8988T (cell line): ENCODE measurements at regions not wholly inside any gene's neighbourhood (a gene's known extent, or its start where the extent isn't known, plus 50 kb on each side); places are given as distances from the start of the nearest gene placed in this dataset.
"Not testable (repeated sequence)": the region's sequence is repeated elsewhere in the genome, so short reads cannot be mapped to it uniquely, and the experiment has no call there.

ENCODE experiments used
- DNase-seq: peaks from one replicate; pipeline ENCODE4 v3.0.0; 2011

GRCh38 chr21:15442743-15443469, 286.9 kb upstream of the USP25 start:
- no peak for DNase-seq

GRCh38 chr21:15443740-15444117, 286.1 kb upstream of the USP25 start:
- DNase-seq, result no peak

GRCh38 chr21:15444118-15444960, 285.4 kb upstream of the USP25 start:
- no peak for DNase-seq

- no peak for DNase-seq
Observed at GRCh38 chr21:15445327-15445726, 284.5 kb upstream of the USP25 start.

GRCh38 chr21:15446223-15446622, 283.6 kb upstream of the USP25 start:
- DNase-seq, result no peak

GRCh38 chr21:15449556-15449955, 280.2 kb upstream of the USP25 start:
- no peak for DNase-seq

- DNase-seq, result no peak
Observed at GRCh38 chr21:15453261-15453660, 276.5 kb upstream of the USP25 start.

- DNase-seq, result not testable (repeated sequence)
Observed at GRCh38 chr21:15453785-15454184, 276.0 kb upstream of the USP25 start.

- not testable (repeated sequence) for DNase-seq
Observed at GRCh38 chr21:15454931-15455330, 274.9 kb upstream of the USP25 start.

- no peak for DNase-seq
Observed at GRCh38 chr21:15455819-15456462, 273.8 kb upstream of the USP25 start.

GRCh38 chr21:15457965-15458364, 271.8 kb upstream of the USP25 start:
- DNase-seq, result no peak

- DNase-seq, result no peak
Observed at GRCh38 chr21:15462092-15462491, 267.7 kb upstream of the USP25 start.

GRCh38 chr21:15466329-15466728, 263.5 kb upstream of the USP25 start:
- DNase-seq, result no peak

GRCh38 chr21:15468368-15468767, 261.4 kb upstream of the USP25 start:
- DNase-seq, result no peak

GRCh38 chr21:15472108-15473040, 257.4 kb upstream of the USP25 start:
- no peak for DNase-seq

- DNase-seq, result not testable (repeated sequence)
Observed at GRCh38 chr21:15477773-15478172, 252.0 kb upstream of the USP25 start.

GRCh38 chr21:15480160-15480559, 249.6 kb upstream of the USP25 start:
- no peak for DNase-seq

- DNase-seq, result peak; percentile 58
Observed at GRCh38 chr21:15483138-15483780, 246.5 kb upstream of the USP25 start.

GRCh38 chr21:15486460-15487195, 243.2 kb upstream of the USP25 start:
- DNase-seq, result no peak

GRCh38 chr21:15487196-15487550, 242.6 kb upstream of the USP25 start:
- no peak for DNase-seq

GRCh38 chr21:15491100-15491499, 238.7 kb upstream of the USP25 start:
- DNase-seq, result no peak
